ENCODE measurements at regions not wholly inside any gene's neighbourhood (a gene's known extent, or its start where the extent isn't known, plus 50 kb on each side); places are given as distances from the start of the nearest gene placed in this dataset.

- Histone ChIP-seq H3K36me3 (ENCODE audit: control insufficient read depth, insufficient read depth, low read length) (no peaks in the 10 kb centered on the region), H3K4me3 (ENCODE audit: low read depth, low read length) (no peak overlapping the region), H3K27me3 (ENCODE audit: control insufficient read depth, insufficient read depth, low read length) (no peaks in the 10 kb centered on the region), H3K4me1 (ENCODE audit: control insufficient read depth, insufficient read depth, low read length) (peaks cover 7% of the 10 kb centered on the region), H3K9me3 (ENCODE audit: control insufficient read depth, insufficient read depth, low read length) (no peaks in the 10 kb centered on the region), H3K27ac (ENCODE audit: low read depth, low read length) (no peak overlapping the region)
- WGBS (ENCODE audit: insufficient coverage), result 89% methylated on average over 11 of the region's 12 CpGs
- DNase-seq (ENCODE audit: low read depth in 4 of 6, low spot score in 6 of 6), result no peak
Observed at GRCh38 chr1:229885568-229886495, 181.2 kb upstream of the GALNT2 start.

GRCh38 chr1:229886636-229887035, 180.4 kb upstream of the GALNT2 start:
- Histone ChIP-seq H3K27ac (ENCODE audit: low read depth, low read length) (no peak overlapping the region), H3K4me1 (ENCODE audit: control insufficient read depth, insufficient read depth, low read length) (peaks cover 7% of the 10 kb centered on the region), H3K9me3 (ENCODE audit: control insufficient read depth, insufficient read depth, low read length) (no peaks in the 10 kb centered on the region), H3K27me3 (ENCODE audit: control insufficient read depth, insufficient read depth, low read length) (no peaks in the 10 kb centered on the region), H3K36me3 (ENCODE audit: control insufficient read depth, insufficient read depth, low read length) (no peaks in the 10 kb centered on the region), H3K4me3 (ENCODE audit: low read depth, low read length) (no peak overlapping the region)
- WGBS (ENCODE audit: insufficient coverage), result 96% methylated on average over 4 of the region's 8 CpGs
- DNase-seq (ENCODE audit: low read depth in 4 of 6, low spot score in 6 of 6), result no peak

GRCh38 chr1:229887043-229887822, 179.8 kb upstream of the GALNT2 start:
- no peak for DNase-seq (ENCODE audit: low read depth in 4 of 6, low spot score in 6 of 6)
- H3K4me3 ChIP-seq (ENCODE audit: low read depth, low read length), result no peak overlapping the region
- peaks cover 7% of the 10 kb centered on the region for H3K4me1 ChIP-seq (ENCODE audit: control insufficient read depth, insufficient read depth, low read length)
- no peaks in the 10 kb centered on the region for H3K36me3 ChIP-seq (ENCODE audit: control insufficient read depth, insufficient read depth, low read length)
- H3K9me3 ChIP-seq (ENCODE audit: control insufficient read depth, insufficient read depth, low read length), result no peaks in the 10 kb centered on the region
- WGBS (ENCODE audit: insufficient coverage), result 100% methylated on average over 2 of the region's 3 CpGs
- no peaks in the 10 kb centered on the region for H3K27me3 ChIP-seq (ENCODE audit: control insufficient read depth, insufficient read depth, low read length)
- H3K27ac ChIP-seq (ENCODE audit: low read depth, low read length), result no peak overlapping the region

GRCh38 chr1:229888157-229888556, 178.9 kb upstream of the GALNT2 start:
- Histone ChIP-seq H3K36me3 (ENCODE audit: control insufficient read depth, insufficient read depth, low read length) (no peaks in the 10 kb centered on the region), H3K4me1 (ENCODE audit: control insufficient read depth, insufficient read depth, low read length) (no peaks in the 10 kb centered on the region), H3K27ac (ENCODE audit: low read depth, low read length) (no peak overlapping the region), H3K27me3 (ENCODE audit: control insufficient read depth, insufficient read depth, low read length) (no peaks in the 10 kb centered on the region), H3K4me3 (ENCODE audit: low read depth, low read length) (no peak overlapping the region), H3K9me3 (ENCODE audit: control insufficient read depth, insufficient read depth, low read length) (no peaks in the 10 kb centered on the region)
- WGBS (ENCODE audit: insufficient coverage), result 100% methylated on average over 2 of the region's 2 CpGs
- no peak for DNase-seq (ENCODE audit: low read depth in 4 of 6, low spot score in 6 of 6)

GRCh38 chr1:229888561-229889001, 178.5 kb upstream of the GALNT2 start:
- Histone ChIP-seq H3K4me1 (ENCODE audit: control insufficient read depth, insufficient read depth, low read length) (peaks cover 1% of the 10 kb centered on the region), H3K27ac (ENCODE audit: low read depth, low read length) (no peak overlapping the region), H3K4me3 (ENCODE audit: low read depth, low read length) (no peak overlapping the region), H3K9me3 (ENCODE audit: control insufficient read depth, insufficient read depth, low read length) (no peaks in the 10 kb centered on the region), H3K27me3 (ENCODE audit: control insufficient read depth, insufficient read depth, low read length) (no peaks in the 10 kb centered on the region), H3K36me3 (ENCODE audit: control insufficient read depth, insufficient read depth, low read length) (no peaks in the 10 kb centered on the region)
- no peak for DNase-seq (ENCODE audit: low read depth in 4 of 6, low spot score in 6 of 6)
- WGBS (ENCODE audit: insufficient coverage), result 100% methylated on average over 1 of the region's 3 CpGs

GRCh38 chr1:229889031-229889517, 178.0 kb upstream of the GALNT2 start:
- H3K4me1 ChIP-seq (ENCODE audit: control insufficient read depth, insufficient read depth, low read length), result peaks cover 3% of the 10 kb centered on the region
- H3K4me3 ChIP-seq (ENCODE audit: low read depth, low read length), result no peak overlapping the region
- DNase-seq (ENCODE audit: low read depth in 4 of 6, low spot score in 6 of 6), result no peak
- H3K36me3 ChIP-seq (ENCODE audit: control insufficient read depth, insufficient read depth, low read length), result no peaks in the 10 kb centered on the region
- no peak overlapping the region for H3K27ac ChIP-seq (ENCODE audit: low read depth, low read length)
- H3K9me3 ChIP-seq (ENCODE audit: control insufficient read depth, insufficient read depth, low read length), result no peaks in the 10 kb centered on the region
- WGBS (ENCODE audit: insufficient coverage), result no CpG with 5 or more reads among the region's 1 CpG
- no peaks in the 10 kb centered on the region for H3K27me3 ChIP-seq (ENCODE audit: control insufficient read depth, insufficient read depth, low read length)

GRCh38 chr1:229891227-229891626, 175.8 kb upstream of the GALNT2 start:
- no peak overlapping the region for H3K27ac ChIP-seq (ENCODE audit: low read depth, low read length)
- H3K36me3 ChIP-seq (ENCODE audit: control insufficient read depth, insufficient read depth, low read length), result no peaks in the 10 kb centered on the region
- H3K4me3 ChIP-seq (ENCODE audit: low read depth, low read length), result no peak overlapping the region
- DNase-seq (ENCODE audit: low read depth in 4 of 6, low spot score in 6 of 6), result no peak
- H3K9me3 ChIP-seq (ENCODE audit: control insufficient read depth, insufficient read depth, low read length), result no peaks in the 10 kb centered on the region
- 100% methylated on average over 1 of the region's 2 CpGs for WGBS (ENCODE audit: insufficient coverage)
- no peaks in the 10 kb centered on the region for H3K27me3 ChIP-seq (ENCODE audit: control insufficient read depth, insufficient read depth, low read length)
- H3K4me1 ChIP-seq (ENCODE audit: control insufficient read depth, insufficient read depth, low read length), result peaks cover 3% of the 10 kb centered on the region

- Histone ChIP-seq H3K4me1 (ENCODE audit: control insufficient read depth, insufficient read depth, low read length) (peaks cover 8% of the 10 kb centered on the region), H3K27ac (ENCODE audit: low read depth, low read length) (no peak overlapping the region), H3K9me3 (ENCODE audit: control insufficient read depth, insufficient read depth, low read length) (no peaks in the 10 kb centered on the region), H3K36me3 (ENCODE audit: control insufficient read depth, insufficient read depth, low read length) (no peaks in the 10 kb centered on the region), H3K27me3 (ENCODE audit: control insufficient read depth, insufficient read depth, low read length) (no peaks in the 10 kb centered on the region), H3K4me3 (ENCODE audit: low read depth, low read length) (no peak overlapping the region)
- DNase-seq (ENCODE audit: low read depth in 4 of 6, low spot score in 6 of 6), result no peak
- WGBS (ENCODE audit: insufficient coverage), result no CpG with 5 or more reads among the region's 1 CpG
Observed at GRCh38 chr1:229892515-229893117, 174.4 kb upstream of the GALNT2 start.

- peak in 1 of 6 donors; percentile 88 for DNase-seq (ENCODE audit: low read depth in 4 of 6, low spot score in 6 of 6)
- WGBS (ENCODE audit: insufficient coverage), result 74% methylated on average over 8 of the region's 10 CpGs
- H3K27ac ChIP-seq (ENCODE audit: low read depth, low read length), result no peak overlapping the region
Observed at GRCh38 chr1:229893762-229894444, 173.1 kb upstream of the GALNT2 start.

More at GRCh38 chr1:229893762-229894444, 173.1 kb upstream of the GALNT2 start:
- Histone ChIP-seq H3K4me3 (ENCODE audit: low read depth, low read length) (no peak overlapping the region), H3K27me3 (ENCODE audit: control insufficient read depth, insufficient read depth, low read length) (no peaks in the 10 kb centered on the region), H3K9me3 (ENCODE audit: control insufficient read depth, insufficient read depth, low read length) (no peaks in the 10 kb centered on the region), H3K4me1 (ENCODE audit: control insufficient read depth, insufficient read depth, low read length) (peaks cover 8% of the 10 kb centered on the region), H3K36me3 (ENCODE audit: control insufficient read depth, insufficient read depth, low read length) (no peaks in the 10 kb centered on the region)

All from spinal cord (tissue), 9 donors.